Endothelial cell of umbilical vein (primary cell): ENCODE measurements at regions not wholly inside any gene's neighbourhood (a gene's known extent, or its start where the extent isn't known, plus 50 kb on each side); places are given as distances from the start of the nearest gene placed in this dataset.

ENCODE experiments used
- EZH2 ChIP-seq: IDR thresholded peaks from 2 replicates; pipeline ENCODE4 v1.6.1; 2012; ENCODE audit warnings: borderline replicate concordance, low read depth, mild to moderate bottlenecking, moderate library complexity, low read length, inconsistent platforms; ENCODE audit not compliant: severe bottlenecking
- FOS ChIP-seq: IDR thresholded peaks from 2 replicates; pipeline ENCODE4 v1.6.1; 2011; ENCODE audit warnings: mild to moderate bottlenecking, low read length, moderate library complexity, borderline replicate concordance; ENCODE audit not compliant: insufficient read depth
- GATA2 ChIP-seq: IDR thresholded peaks from 2 replicates; pipeline ENCODE4 v1.7.0; 2011; ENCODE audit warnings: low read depth, mild to moderate bottlenecking, moderate library complexity, mixed read lengths, low read length; ENCODE audit not compliant: insufficient read length, insufficient read depth
- JUN ChIP-seq: IDR thresholded peaks from 2 replicates; pipeline ENCODE4 v1.6.1; 2011; ENCODE audit warnings: borderline replicate concordance, low read depth; ENCODE audit not compliant: insufficient read length, insufficient read depth
- MAX ChIP-seq: IDR thresholded peaks from 2 replicates; pipeline ENCODE4 v1.6.1; 2011; ENCODE audit not compliant: insufficient read depth, insufficient read length
- MYC ChIP-seq: IDR thresholded peaks from one replicate; pipeline ENCODE4 v1.6.1; 2011; ENCODE audit warnings: mild to moderate bottlenecking, low read depth, low read length
- POLR2A ChIP-seq: IDR thresholded peaks from 2 replicates; pipeline ENCODE4 v1.6.1; 2012; ENCODE audit warnings: low read depth, mild to moderate bottlenecking, control low read depth, low read length
- POLR2AphosphoS5 ChIP-seq: IDR thresholded peaks from 2 replicates; pipeline ENCODE4 v1.6.1; 2012; ENCODE audit warnings: low read depth, mild to moderate bottlenecking, control low read depth, low read length, moderate library complexity; ENCODE audit not compliant: insufficient read depth
- TF ChIP-seq, protein P1 (sequence below), 2 donors: IDR thresholded peaks; 1 replicate in 1 of 2; 2 replicates in 1 of 2; pipeline ENCODE4 v1.5.1; 2011; ENCODE audit warnings: low read length in 2 of 2, mild to moderate bottlenecking in 2 of 2, moderate library complexity in 2 of 2, control low read depth in 1 of 2, inconsistent platforms in 1 of 2, low read depth in 1 of 2; ENCODE audit not compliant: insufficient read depth in 1 of 2; ENCODE audit errors: extremely low read depth in 1 of 2

GRCh38 chr5:120229036-120229435, 235.1 kb upstream of the PRR16 start:
- TF ChIP-seq, protein P1, sequence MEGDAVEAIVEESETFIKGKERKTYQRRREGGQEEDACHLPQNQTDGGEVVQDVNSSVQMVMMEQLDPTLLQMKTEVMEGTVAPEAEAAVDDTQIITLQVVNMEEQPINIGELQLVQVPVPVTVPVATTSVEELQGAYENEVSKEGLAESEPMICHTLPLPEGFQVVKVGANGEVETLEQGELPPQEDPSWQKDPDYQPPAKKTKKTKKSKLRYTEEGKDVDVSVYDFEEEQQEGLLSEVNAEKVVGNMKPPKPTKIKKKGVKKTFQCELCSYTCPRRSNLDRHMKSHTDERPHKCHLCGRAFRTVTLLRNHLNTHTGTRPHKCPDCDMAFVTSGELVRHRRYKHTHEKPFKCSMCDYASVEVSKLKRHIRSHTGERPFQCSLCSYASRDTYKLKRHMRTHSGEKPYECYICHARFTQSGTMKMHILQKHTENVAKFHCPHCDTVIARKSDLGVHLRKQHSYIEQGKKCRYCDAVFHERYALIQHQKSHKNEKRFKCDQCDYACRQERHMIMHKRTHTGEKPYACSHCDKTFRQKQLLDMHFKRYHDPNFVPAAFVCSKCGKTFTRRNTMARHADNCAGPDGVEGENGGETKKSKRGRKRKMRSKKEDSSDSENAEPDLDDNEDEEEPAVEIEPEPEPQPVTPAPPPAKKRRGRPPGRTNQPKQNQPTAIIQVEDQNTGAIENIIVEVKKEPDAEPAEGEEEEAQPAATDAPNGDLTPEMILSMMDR (IDR thresholded peaks at IDR 0.05; ENCODE audit: extremely low read depth in 1 of 2, insufficient read depth in 1 of 2, low read depth in 1 of 2, low read length in 2 of 2), result no peak
- TF ChIP-seq MAX, result no peak
- TF ChIP-seq POLR2AphosphoS5, result no peak
- no peak for TF ChIP-seq JUN
- TF ChIP-seq POLR2A, result no peak
- TF ChIP-seq EZH2, result no peak
- no peak for TF ChIP-seq FOS
- no peak for TF ChIP-seq MYC
- no peak for TF ChIP-seq GATA2
